ENCODE measurements at regions not wholly inside any gene's neighbourhood (a gene's known extent, or its start where the extent isn't known, plus 50 kb on each side); places are given as distances from the start of the nearest gene placed in this dataset.

DNA sequence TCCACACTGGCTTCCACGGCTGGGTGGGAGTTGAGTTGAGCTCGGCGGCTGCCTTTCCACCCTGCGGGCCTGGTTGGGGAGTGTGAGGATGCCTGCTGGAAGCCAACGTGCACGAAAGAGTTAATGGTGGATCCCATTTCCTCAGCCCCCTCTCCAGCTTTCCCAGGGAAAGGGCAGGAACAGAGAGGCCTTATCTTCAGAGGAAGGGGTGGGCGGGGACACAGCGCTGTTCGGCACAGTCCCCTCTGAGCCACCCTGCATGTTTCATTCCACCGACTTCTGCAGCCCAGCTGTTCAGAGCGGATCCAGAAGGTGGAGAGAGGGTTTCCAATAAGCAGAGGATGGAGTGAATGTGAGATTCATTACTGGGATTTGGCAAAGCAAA is 295.3 kb downstream of the SEC14L1 start:
- H3K14ac ChIP-seq (ENCODE audit: insufficient read length) = no peak overlapping the region
- CTCF ChIA-PET (ENCODE audit: partially characterized antibody) = interaction anchor here (0.5 to 24.6 kb wide), 11 partner anchors 14 to 234 kb away, joined by 3 to 512 read pairs (median 6); no protein-coding TSS in a partner anchor
- H2BK20ac ChIP-seq (ENCODE audit: low read length) = no peak overlapping the region; the same call in 1 of the 2 replicates
- no peaks in the 10 kb centered on the region for H3K9me3 ChIP-seq (ENCODE audit: insufficient read depth in 2 of 2, low read depth in 1 of 2, low read length in 1 of 2)
- peaks cover 12 to 20% of the 10 kb centered on the region in 2 experiments for H4K20me1 ChIP-seq (replicated peaks in 1 of 2; ENCODE audit: control insufficient read depth in 1 of 2, insufficient read depth in 2 of 2, low read length in 2 of 2)
- 0 out of 2 replicates have a peak overlapping the region, but pooled peaks have one; percentile 0 for H3K27ac ChIP-seq (ENCODE audit: low read depth, low read length)
- peak in 1 of 2 experiments; percentile 65 for DNase-seq (ENCODE audit: low read depth in 1 of 2, low spot score in 2 of 2)
- no peak overlapping the region for H2AFZ ChIP-seq (ENCODE audit: low read length)
- H2BK15ac ChIP-seq (ENCODE audit: low read length) = peak overlapping the region; percentile 89; the same call in 1 of the 2 replicates
- no peak overlapping the region for H3K23ac ChIP-seq (ENCODE audit: insufficient read length)
- POLR2A ChIA-PET (ENCODE audit: partially characterized antibody) = interaction anchor here (1.2 to 1.6 kb wide), 4 partner anchors 9 to 57 kb away, joined by 3 to 4 read pairs (median 3); no protein-coding TSS in a partner anchor
- 24% methylated on average over 5 of the region's 11 CpGs; no CpG with 5 or more reads in 1 of the 2 experiments for WGBS, 2 experiments (ENCODE audit: extremely low coverage in 1 of 2, insufficient coverage in 1 of 2, insufficient read length in 1 of 2, insufficient replicate concordance in 2 of 2, low coverage in 1 of 2, low lambda C conversion rate in 2 of 2, missing lambda C conversion rate in 1 of 2)
- no peaks in the 10 kb centered on the region for H3K23me2 ChIP-seq (ENCODE audit: low read depth, low read length)
- peak overlapping the region; percentile 67 for H4K91ac ChIP-seq (replicated peaks; ENCODE audit: insufficient read length, low read length)
- H3K9ac ChIP-seq (replicated peaks in 1 of 4; ENCODE audit: extremely low read depth in 1 of 4, low read depth in 3 of 4, low read length in 3 of 4) = no peak overlapping the region
- H3K79me1 ChIP-seq (ENCODE audit: low read depth, low read length) = peaks cover 16% of the 10 kb centered on the region
- no peak overlapping the region for H2BK120ac ChIP-seq (replicated peaks; ENCODE audit: low read depth, low read length)
- peaks cover 0 to 54% (median 37%) of the 10 kb centered on the region in 4 experiments; a peak in 6 of 7 replicates for H3K4me1 ChIP-seq (replicated peaks in 1 of 4; ENCODE audit: control insufficient read depth in 3 of 4, insufficient read depth in 4 of 4, low read length in 3 of 4)
- peak overlapping the region; percentile 62 for H3K18ac ChIP-seq (ENCODE audit: extremely low read depth, low read length)
- FAIRE-seq = no peak
- TF ChIP-seq CREB1 (IDR thresholded peaks at IDR 0.05) = no peak
- TF ChIP-seq YY1 (IDR thresholded peaks at IDR 0.05; ENCODE audit: low read depth, low read length) = 0 out of 2 replicates have a peak, but pooled peaks have one; percentile 24
- 0 out of 4 replicates have a peak, but pooled peaks of 1 of the 2 experiments have one; percentile 11 for TF ChIP-seq HDAC2 (IDR thresholded peaks at IDR 0.05; ENCODE audit: borderline replicate concordance in 1 of 2, low read depth in 2 of 2, low read length in 2 of 2)
- H3K56ac ChIP-seq (replicated peaks; ENCODE audit: insufficient read length, low read depth, low read length) = no peak overlapping the region
- H3K36me3 ChIP-seq (ENCODE audit: control insufficient read depth in 2 of 4, insufficient read depth in 4 of 4, low read length in 3 of 4) = no peaks in the 10 kb centered on the region
- no peaks in the 10 kb centered on the region for H3K27me3 ChIP-seq (replicated peaks in 1 of 4; ENCODE audit: control insufficient read depth in 3 of 4, extremely low read depth in 1 of 4, insufficient read depth in 3 of 4, low read length in 3 of 4)
- H3K79me2 ChIP-seq (ENCODE audit: control insufficient read depth in 1 of 2, insufficient read depth in 2 of 2, low read length in 2 of 2) = peaks cover 0 to 77% of the 10 kb centered on the region in 2 experiments; a peak in 3 of 4 replicates
- peak overlapping the region; percentile 56; the same call in 1 of the 2 replicates for H2BK12ac ChIP-seq (ENCODE audit: low read depth, low read length)
- peak overlapping the region; percentile 50 to 61 for H3K4me2 ChIP-seq (ENCODE audit: insufficient read depth in 1 of 2, low read depth in 2 of 2, low read length in 2 of 2)
- H2BK5ac ChIP-seq (ENCODE audit: low read depth, low read length) = peak overlapping the region; percentile 41
- H4K8ac ChIP-seq (ENCODE audit: extremely low read depth, insufficient read depth, low read length) = no peak overlapping the region
- H3K4ac ChIP-seq (replicated peaks; ENCODE audit: insufficient read length, low read depth, low read length) = no peak overlapping the region
- no peak overlapping the region for H4K5ac ChIP-seq (ENCODE audit: insufficient read length, low read depth, low read length)
- peak overlapping the region; percentile 54; the same call in 1 of the 2 replicates for H2AK5ac ChIP-seq (ENCODE audit: low read depth, low read length)
- H3K4me3 ChIP-seq (ENCODE audit: extremely low read depth in 1 of 4, insufficient read depth in 2 of 4, low read depth in 3 of 4, low read length in 4 of 4) = peak overlapping the region in 1 of 4 experiments; percentile 7; a peak in 2 of 8 replicates
